Suprapubic skin (tissue), 4 donors: ENCODE measurements at regions not wholly inside any gene's neighbourhood (a gene's known extent, or its start where the extent isn't known, plus 50 kb on each side); places are given as distances from the start of the nearest gene placed in this dataset.

Experiments used
- DNase-seq, 2 donors: peaks; one replicate each; pipeline ENCODE4 v3.0.0-alpha.2; 2019; ENCODE audit warnings: low spot score in 2 of 2
- H3K27ac ChIP-seq: fragments of 200-600 bp; sonication (generic); one replicate; pipeline ENCODE4 v1.5.1; 2019
- H3K27me3 ChIP-seq: fragments of 200-600 bp; sonication (generic); one replicate; pipeline ENCODE4 v1.5.1; 2019
- H3K36me3 ChIP-seq: fragments of 200-600 bp; sonication (generic); one replicate; pipeline ENCODE4 v1.5.1; 2019
- H3K4me1 ChIP-seq: fragments of 200-600 bp; sonication (generic); one replicate; pipeline ENCODE4 v1.5.1; 2019
- H3K4me3 ChIP-seq: fragments of 200-600 bp; sonication (generic); one replicate; pipeline ENCODE4 v1.5.1; 2019; ENCODE audit warnings: mild to moderate bottlenecking
- H3K9me3 ChIP-seq: fragments of 200-600 bp; sonication (generic); one replicate; pipeline ENCODE4 v1.5.1; 2019
- CTCF ChIP-seq, 2 donors: fragments of 200-600 bp in 1 of 2; fragments of 450-650 bp in 1 of 2; sonication (generic) in 1 of 2; IDR thresholded peaks; one replicate each; pipeline ENCODE4 v1.5.1; 2016 to 2019; ENCODE audit warnings: antibody characterized with exemption in 2 of 2, mild to moderate bottlenecking in 1 of 2, moderate library complexity in 1 of 2
- EP300 ChIP-seq: sonication (generic); formaldehyde crosslinking; IDR thresholded peaks from one replicate; pipeline ENCODE4 v1.6.1; 2017; ENCODE audit warnings: antibody characterized with exemption
- POLR2A ChIP-seq, 2 donors: fragments of 450-650 bp; IDR thresholded peaks; one replicate each; pipeline ENCODE4 v1.6.1; 2017; ENCODE audit warnings: antibody characterized with exemption in 2 of 2, mild to moderate bottlenecking in 2 of 2, moderate library complexity in 2 of 2
- POLR2AphosphoS5 ChIP-seq, 3 donors: sonication (generic); formaldehyde crosslinking; IDR thresholded peaks; one replicate each; pipeline ENCODE4 v1.6.1; 2017; ENCODE audit warnings: antibody characterized with exemption in 3 of 3
- WGBS: methylation state at CpG from one replicate; pipeline ENCODE4 v1.1.5; 2018; 5-methylcytosine and 5-hydroxymethylcytosine counted together

- Histone ChIP-seq H3K9me3 (no peaks in the 10 kb centered on the region), H3K4me1 (peaks cover 3% of the 10 kb centered on the region), H3K27me3 (no peaks in the 10 kb centered on the region), H3K36me3 (no peaks in the 10 kb centered on the region), H3K27ac (no peak overlapping the region), H3K4me3 (no peak overlapping the region)
- DNase-seq: no peak
- 80% methylated on average over 4 of the region's 4 CpGs for WGBS
- TF ChIP-seq EP300 (no peak), POLR2AphosphoS5 (IDR thresholded peaks at IDR 0.05) (no peak), POLR2A (IDR thresholded peaks at IDR 0.05) (no peak), CTCF (IDR thresholded peaks at IDR 0.05) (no peak)
Observed at GRCh38 chr4:129345609-129346008, 249.7 kb downstream of the C4orf33 start.

- 89% methylated on average over 5 of the region's 5 CpGs for WGBS
- no peak overlapping the region for H3K4me3 ChIP-seq
- TF ChIP-seq POLR2A (IDR thresholded peaks at IDR 0.05): no peak
- TF ChIP-seq POLR2AphosphoS5 (IDR thresholded peaks at IDR 0.05): no peak
- TF ChIP-seq EP300: no peak
- no peak for TF ChIP-seq CTCF (IDR thresholded peaks at IDR 0.05)
Observed at GRCh38 chr4:129346036-129346435, 250.1 kb downstream of the C4orf33 start.

GRCh38 chr4:129346734-129347133 is 250.8 kb downstream of the C4orf33 start:
- Histone ChIP-seq H3K9me3 (no peaks in the 10 kb centered on the region), H3K4me1 (peaks cover 3% of the 10 kb centered on the region), H3K4me3 (no peak overlapping the region), H3K36me3 (no peaks in the 10 kb centered on the region), H3K27ac (no peak overlapping the region), H3K27me3 (no peaks in the 10 kb centered on the region)
- no peak for DNase-seq
- WGBS: 39% methylated on average over 3 of the region's 3 CpGs
- TF ChIP-seq POLR2A (IDR thresholded peaks at IDR 0.05) (no peak), POLR2AphosphoS5 (IDR thresholded peaks at IDR 0.05) (no peak), EP300 (no peak), CTCF (IDR thresholded peaks at IDR 0.05) (no peak)

More at GRCh38 chr4:129346036-129346435, 250.1 kb downstream of the C4orf33 start:
- H3K36me3 ChIP-seq: no peaks in the 10 kb centered on the region
- DNase-seq: no peak
- no peaks in the 10 kb centered on the region for H3K9me3 ChIP-seq
- H3K4me1 ChIP-seq: peaks cover 3% of the 10 kb centered on the region
- H3K27ac ChIP-seq: no peak overlapping the region
- no peaks in the 10 kb centered on the region for H3K27me3 ChIP-seq

- Histone ChIP-seq H3K27me3 (no peaks in the 10 kb centered on the region), H3K27ac (no peak overlapping the region), H3K4me1 (no peaks in the 10 kb centered on the region), H3K9me3 (no peaks in the 10 kb centered on the region), H3K4me3 (no peak overlapping the region), H3K36me3 (no peaks in the 10 kb centered on the region)
- WGBS: 60% methylated on average over 8 of the region's 8 CpGs
- TF ChIP-seq CTCF (IDR thresholded peaks at IDR 0.05): no peak
- TF ChIP-seq POLR2AphosphoS5 (IDR thresholded peaks at IDR 0.05): no peak
- TF ChIP-seq EP300: no peak
- TF ChIP-seq POLR2A (IDR thresholded peaks at IDR 0.05): no peak
- no peak for DNase-seq
Observed at GRCh38 chr4:129350834-129351721, 255.1 kb downstream of the C4orf33 start.

GRCh38 chr4:129352480-129352879 is 256.5 kb downstream of the C4orf33 start:
- Histone ChIP-seq H3K9me3 (no peaks in the 10 kb centered on the region), H3K4me3 (no peak overlapping the region), H3K4me1 (no peaks in the 10 kb centered on the region), H3K27me3 (no peaks in the 10 kb centered on the region), H3K27ac (no peak overlapping the region), H3K36me3 (no peaks in the 10 kb centered on the region)
- TF ChIP-seq POLR2A (IDR thresholded peaks at IDR 0.05) (no peak), EP300 (no peak), CTCF (IDR thresholded peaks at IDR 0.05) (no peak), POLR2AphosphoS5 (IDR thresholded peaks at IDR 0.05) (no peak)
- no peak for DNase-seq
- 79% methylated on average over 4 of the region's 4 CpGs for WGBS
